CD8-positive, alpha-beta memory T cell (primary cell): ENCODE measurements at regions not wholly inside any gene's neighbourhood (a gene's known extent, or its start where the extent isn't known, plus 50 kb on each side); places are given as distances from the start of the nearest gene placed in this dataset.

Experiments used
- CTCF ChIA-PET: fragments of 350-600 bp; sonication (Branson Sonifier 250); formaldehyde crosslinking; loops from one replicate; lab custom pipeline; 2021; ENCODE audit warnings: antibody characterized with exemption; lab: Charles Lee
- POLR2A ChIA-PET: fragments of 350-600 bp; sonication (Branson Sonifier 250); formaldehyde crosslinking; loops from one replicate; lab custom pipeline; 2021; ENCODE audit warnings: antibody characterized with exemption; lab: Charles Lee
- DNase-seq, 5 donors: peaks; one replicate each; pipeline versions ENCODE4 v3.0.0 to v3.0.0-alpha.2; 2020 to 2022; ENCODE audit warnings: mixed read lengths in 1 of 5
- H3K27ac ChIP-seq: one replicate; pipeline ENCODE4 v1.7.0; 2013; ENCODE audit warnings: low read depth, mild to moderate bottlenecking, low read length, moderate library complexity
- H3K27me3 ChIP-seq: 2 replicates; pipeline ENCODE4 v1.7.0; 2013; ENCODE audit warnings: low read length, mild to moderate bottlenecking; ENCODE audit not compliant: insufficient read depth, poor library complexity, severe bottlenecking
- H3K36me3 ChIP-seq: 2 replicates; pipeline ENCODE4 v1.7.0; 2013; ENCODE audit warnings: mild to moderate bottlenecking, low read length, moderate library complexity; ENCODE audit not compliant: insufficient read depth
- H3K4me1 ChIP-seq: 2 replicates; pipeline ENCODE4 v1.7.0; 2013; ENCODE audit warnings: mild to moderate bottlenecking, low read length, moderate library complexity; ENCODE audit not compliant: insufficient read depth
- H3K4me3 ChIP-seq: 2 replicates; pipeline ENCODE4 v1.7.0; 2013; ENCODE audit warnings: mild to moderate bottlenecking, low read length
- H3K9me3 ChIP-seq: 2 replicates; pipeline ENCODE4 v1.7.0; 2013; ENCODE audit warnings: mild to moderate bottlenecking, low read length
- H3K27ac Mint-ChIP-seq, 8 donors: one replicate each; pipeline ENCODE4 v1.8.0; 2020 to 2021; ENCODE audit warnings: mixed read lengths in 8 of 8, mild to moderate bottlenecking in 6 of 8, inconsistent platforms in 3 of 8, moderate library complexity in 3 of 8
- H3K27me3 Mint-ChIP-seq, 2 donors: one replicate each; pipeline ENCODE4 v1.8.0; 2020 to 2021; ENCODE audit warnings: mixed read lengths in 2 of 2, mild to moderate bottlenecking in 1 of 2, moderate library complexity in 1 of 2
- H3K36me3 Mint-ChIP-seq, 3 donors: one replicate each; pipeline ENCODE4 v1.8.0; 2020 to 2021; ENCODE audit warnings: mixed read lengths in 3 of 3, inconsistent platforms in 1 of 3, mild to moderate bottlenecking in 1 of 3
- H3K4me1 Mint-ChIP-seq, 3 donors: one replicate each; pipeline ENCODE4 v1.8.0; 2020 to 2021; ENCODE audit warnings: mixed read lengths in 3 of 3, inconsistent platforms in 1 of 3, mild to moderate bottlenecking in 1 of 3
- H3K4me3 Mint-ChIP-seq, 7 donors: one replicate each; pipeline ENCODE4 v1.8.0; 2020 to 2021; ENCODE audit warnings: mixed read lengths in 7 of 7, mild to moderate bottlenecking in 6 of 7, moderate library complexity in 4 of 7, inconsistent platforms in 2 of 7
- H3K9me3 Mint-ChIP-seq, 5 donors: one replicate each; pipeline ENCODE4 v1.8.0; 2020 to 2022; ENCODE audit warnings: mixed read lengths in 5 of 5, mild to moderate bottlenecking in 3 of 5, moderate library complexity in 2 of 5, inconsistent platforms in 1 of 5

GRCh38 chr10:9419757-9420156 is 1365.3 kb downstream of the GATA3 start:
- Mint-ChIP-seq H3K27me3 (peaks cover 3% of the 10 kb centered on the region in 2 donors), H3K36me3 (no peaks in the 10 kb centered on the region)
- H3K27me3 ChIP-seq, result no peaks in the 10 kb centered on the region

DNA sequence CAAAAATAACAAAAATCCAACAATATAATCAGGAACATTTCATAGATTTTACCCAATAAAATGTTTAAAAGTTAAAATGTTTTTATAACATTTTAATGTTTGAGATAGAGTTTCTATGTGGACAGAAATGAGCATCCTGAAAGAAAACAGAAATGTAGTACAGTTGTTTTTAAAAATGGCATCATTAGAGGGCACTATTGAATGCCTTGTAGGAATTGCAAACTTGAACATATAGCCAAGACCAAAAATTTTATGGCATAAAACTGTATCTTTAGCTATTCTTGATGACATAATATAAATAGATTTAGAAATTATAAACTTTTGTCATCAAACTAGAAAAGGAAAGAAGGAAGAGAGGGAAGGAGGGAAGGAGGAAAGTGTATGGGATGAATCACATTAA is 1372.7 kb downstream of the GATA3 start:
- no peaks in the 10 kb centered on the region for H3K36me3 ChIP-seq
- Mint-ChIP-seq H3K36me3 (no peaks in the 10 kb centered on the region), H3K27me3 (peaks cover 0 to 3% of the 10 kb centered on the region in 2 donors), H3K9me3 (peaks cover 9 to 14% (median 13%) of the 10 kb centered on the region in 5 donors), H3K27ac (no peak overlapping the region), H3K4me1 (no peaks in the 10 kb centered on the region), H3K4me3 (no peak overlapping the region)
- no peaks in the 10 kb centered on the region for H3K9me3 ChIP-seq
- DNase-seq, result no peak
- POLR2A ChIA-PET, result no interaction called here
- CTCF ChIA-PET, result no interaction called here
- no peak overlapping the region for H3K4me3 ChIP-seq
- no peaks in the 10 kb centered on the region for H3K27me3 ChIP-seq
- no peaks in the 10 kb centered on the region for H3K4me1 ChIP-seq
- H3K27ac ChIP-seq, result no peak overlapping the region

More at GRCh38 chr10:9419757-9420156, 1365.3 kb downstream of the GATA3 start:
- H3K36me3 ChIP-seq, result no peaks in the 10 kb centered on the region
- no peaks in the 10 kb centered on the region for H3K4me1 Mint-ChIP-seq
- H3K27ac Mint-ChIP-seq, result no peak overlapping the region
- no peak for DNase-seq
- H3K4me3 ChIP-seq, result no peak overlapping the region
- ChIA-PET CTCF (no interaction called here), POLR2A (no interaction called here)
- H3K27ac ChIP-seq, result no peak overlapping the region
- no peaks in the 10 kb centered on the region for H3K4me1 ChIP-seq
- H3K9me3 Mint-ChIP-seq, result peaks cover 0 to 7% (median 2%) of the 10 kb centered on the region in 5 donors
- no peaks in the 10 kb centered on the region for H3K9me3 ChIP-seq
- no peak overlapping the region for H3K4me3 Mint-ChIP-seq

GRCh38 chr10:9437131-9437530 is 1382.6 kb downstream of the GATA3 start:
- Mint-ChIP-seq H3K27ac (no peak overlapping the region), H3K36me3 (no peaks in the 10 kb centered on the region), H3K4me1 (no peaks in the 10 kb centered on the region), H3K4me3 (no peak overlapping the region), H3K9me3 (peaks cover 0 to 6% (median 0%) of the 10 kb centered on the region in 5 donors), H3K27me3 (peaks cover 0 to 2% of the 10 kb centered on the region in 2 donors)
- H3K27ac ChIP-seq, result no peak overlapping the region
- ChIA-PET POLR2A (no interaction called here), CTCF (no interaction called here)
- H3K9me3 ChIP-seq, result no peaks in the 10 kb centered on the region
- no peaks in the 10 kb centered on the region for H3K27me3 ChIP-seq
- no peaks in the 10 kb centered on the region for H3K4me1 ChIP-seq
- DNase-seq, result no peak
- H3K36me3 ChIP-seq, result no peaks in the 10 kb centered on the region
- no peak overlapping the region for H3K4me3 ChIP-seq

DNA sequence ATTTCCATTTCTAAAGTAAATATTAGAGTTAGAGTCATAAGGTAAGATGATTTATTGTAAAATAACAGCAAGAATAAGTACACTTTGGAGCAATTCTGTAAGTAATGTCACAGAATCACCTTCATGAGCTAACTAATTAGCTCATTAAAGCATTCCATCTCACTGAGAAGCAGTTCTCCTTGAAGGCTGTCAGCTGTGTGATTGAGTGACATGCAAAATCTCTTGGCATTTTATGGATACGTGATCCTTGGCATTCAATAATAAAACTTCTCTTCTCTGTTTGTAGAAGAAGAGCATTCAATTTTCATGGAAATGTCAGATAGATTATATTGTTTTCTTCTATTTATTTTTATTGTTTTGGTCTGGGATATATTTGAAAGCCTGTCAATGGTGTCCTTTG is 1389.3 kb downstream of the GATA3 start:
- Mint-ChIP-seq H3K4me3 (no peak overlapping the region), H3K4me1 (no peaks in the 10 kb centered on the region), H3K36me3 (no peaks in the 10 kb centered on the region), H3K27ac (no peak overlapping the region), H3K27me3 (peaks cover 0 to 2% of the 10 kb centered on the region in 2 donors), H3K9me3 (peaks cover 0 to 3% (median 0%) of the 10 kb centered on the region in 5 donors)
- DNase-seq, result no peak
- ChIA-PET POLR2A (no interaction called here), CTCF (no interaction called here)
- H3K27me3 ChIP-seq, result no peaks in the 10 kb centered on the region
- H3K36me3 ChIP-seq, result no peaks in the 10 kb centered on the region
- H3K27ac ChIP-seq, result no peak overlapping the region
- no peaks in the 10 kb centered on the region for H3K4me1 ChIP-seq
- no peak overlapping the region for H3K4me3 ChIP-seq
- H3K9me3 ChIP-seq, result no peaks in the 10 kb centered on the region

GRCh38 chr10:9449530-9449929 is 1395.0 kb downstream of the GATA3 start:
- H3K36me3 Mint-ChIP-seq, result no peaks in the 10 kb centered on the region
- H3K4me1 Mint-ChIP-seq, result no peaks in the 10 kb centered on the region
- Histone ChIP-seq H3K4me1 (no peaks in the 10 kb centered on the region), H3K36me3 (no peaks in the 10 kb centered on the region), H3K27ac (no peak overlapping the region), H3K9me3 (no peaks in the 10 kb centered on the region), H3K27me3 (no peaks in the 10 kb centered on the region), H3K4me3 (no peak overlapping the region)
- peaks cover 13 to 17% (median 15%) of the 10 kb centered on the region in 5 donors for H3K9me3 Mint-ChIP-seq
- CTCF ChIA-PET, result no interaction called here
- POLR2A ChIA-PET, result no interaction called here
- H3K27ac Mint-ChIP-seq, result no peak overlapping the region
- no peak overlapping the region for H3K4me3 Mint-ChIP-seq
- peaks cover 0 to 2% of the 10 kb centered on the region in 2 donors for H3K27me3 Mint-ChIP-seq
- no peak for DNase-seq

GRCh38 chr10:9450801-9451200 is 1396.3 kb downstream of the GATA3 start:
- ChIA-PET CTCF (no interaction called here), POLR2A (no interaction called here)
- Mint-ChIP-seq H3K4me1 (no peaks in the 10 kb centered on the region), H3K27me3 (peaks cover 0 to 2% of the 10 kb centered on the region in 2 donors), H3K36me3 (no peaks in the 10 kb centered on the region), H3K4me3 (no peak overlapping the region), H3K27ac (no peak overlapping the region), H3K9me3 (peaks cover 13 to 21% (median 15%) of the 10 kb centered on the region in 5 donors)
- Histone ChIP-seq H3K9me3 (no peaks in the 10 kb centered on the region), H3K36me3 (no peaks in the 10 kb centered on the region), H3K27ac (no peak overlapping the region), H3K4me3 (no peak overlapping the region), H3K4me1 (no peaks in the 10 kb centered on the region), H3K27me3 (no peaks in the 10 kb centered on the region)
- no peak for DNase-seq

- peaks cover 13 to 21% (median 15%) of the 10 kb centered on the region in 5 donors for H3K9me3 Mint-ChIP-seq
- H3K4me1 ChIP-seq, result no peaks in the 10 kb centered on the region
- ChIA-PET CTCF (no interaction called here), POLR2A (no interaction called here)
- no peaks in the 10 kb centered on the region for H3K4me1 Mint-ChIP-seq
- no peak overlapping the region for H3K27ac Mint-ChIP-seq
- no peaks in the 10 kb centered on the region for H3K27me3 ChIP-seq
- DNase-seq, result no peak
- no peaks in the 10 kb centered on the region for H3K9me3 ChIP-seq
- no peak overlapping the region for H3K4me3 Mint-ChIP-seq
- H3K4me3 ChIP-seq, result no peak overlapping the region
- peaks cover 0 to 2% of the 10 kb centered on the region in 2 donors for H3K27me3 Mint-ChIP-seq
- no peaks in the 10 kb centered on the region for H3K36me3 ChIP-seq
- no peaks in the 10 kb centered on the region for H3K36me3 Mint-ChIP-seq
- no peak overlapping the region for H3K27ac ChIP-seq
Observed at GRCh38 chr10:9451211-9451773, 1396.8 kb downstream of the GATA3 start.

DNA sequence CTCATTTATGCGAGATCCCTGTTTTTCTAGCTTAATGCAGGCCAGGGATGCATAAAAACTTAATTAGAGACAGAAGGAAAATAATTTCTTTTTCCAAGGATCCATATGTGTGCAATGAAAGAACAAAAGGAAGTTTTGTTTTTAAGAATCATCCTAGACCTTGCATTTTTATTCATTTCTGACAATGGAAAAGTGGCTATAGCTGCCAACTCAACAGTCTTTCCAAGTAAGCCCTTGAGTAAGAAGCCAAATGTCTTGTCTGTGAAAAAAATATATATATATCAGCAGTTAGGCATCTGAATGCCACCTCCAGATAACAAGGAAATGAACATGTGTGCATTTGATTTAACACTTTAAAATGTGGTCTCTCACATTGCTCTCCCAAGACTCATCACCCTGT is 1397.6 kb downstream of the GATA3 start:
- CTCF ChIA-PET, result no interaction called here
- peaks cover 0 to 2% of the 10 kb centered on the region in 2 donors for H3K27me3 Mint-ChIP-seq

More for the DNA sequence above, 1397.6 kb downstream of the GATA3 start:
- Mint-ChIP-seq H3K4me3 (no peak overlapping the region), H3K9me3 (peaks cover 13 to 21% (median 15%) of the 10 kb centered on the region in 5 donors), H3K4me1 (no peaks in the 10 kb centered on the region), H3K36me3 (no peaks in the 10 kb centered on the region), H3K27ac (no peak overlapping the region)
- DNase-seq, result no peak
- H3K9me3 ChIP-seq, result no peaks in the 10 kb centered on the region
- no peak overlapping the region for H3K27ac ChIP-seq
- no peaks in the 10 kb centered on the region for H3K4me1 ChIP-seq
- H3K4me3 ChIP-seq, result no peak overlapping the region
- no peaks in the 10 kb centered on the region for H3K27me3 ChIP-seq
- H3K36me3 ChIP-seq, result no peaks in the 10 kb centered on the region
- POLR2A ChIA-PET, result no interaction called here
